ENCODE measurements at regions not wholly inside any gene's neighbourhood (a gene's known extent, or its start where the extent isn't known, plus 50 kb on each side); places are given as distances from the start of the nearest gene placed in this dataset.

DNA sequence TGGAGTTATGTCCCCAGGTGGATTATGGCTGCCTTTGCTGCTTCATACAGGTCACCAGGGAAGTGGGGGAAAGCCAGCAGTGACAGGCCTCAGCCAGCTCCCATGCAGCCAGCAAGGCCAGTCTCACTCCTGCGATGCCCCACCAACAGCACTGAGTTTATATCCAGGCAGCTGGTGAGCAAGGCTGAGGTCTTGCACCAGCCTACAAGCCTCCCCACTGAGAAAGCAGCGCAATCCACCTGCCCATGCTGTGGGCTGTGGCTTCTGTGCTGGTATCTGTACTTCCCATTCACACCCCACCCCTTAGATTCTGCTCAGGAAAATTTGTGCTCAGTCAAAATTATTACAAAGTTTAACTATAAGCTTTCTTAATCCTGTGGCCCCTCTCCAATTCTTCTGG is 153.5 kb downstream of the HHIP start:
- H3K36me3 Mint-ChIP-seq (ENCODE audit: low read depth, unreplicated experiment) = peaks cover 2% of the 10 kb centered on the region
- H3K9me3 ChIP-seq (ENCODE audit: insufficient read depth, low read depth, low read length) = no peaks in the 10 kb centered on the region
- H3K27ac ChIP-seq (ENCODE audit: low read depth, low read length) = no peak overlapping the region
- peaks cover 10% of the 10 kb centered on the region for H3K9me3 Mint-ChIP-seq (ENCODE audit: unreplicated experiment)
- FAIRE-seq (no peak), DNase-seq (ENCODE audit: low read depth) (no peak)
- H3K36me3 ChIP-seq (ENCODE audit: insufficient read depth, low read length) = no peaks in the 10 kb centered on the region
- no peak overlapping the region for H3K9ac ChIP-seq (ENCODE audit: low read length)
- no peak overlapping the region for H3K4me3 ChIP-seq (ENCODE audit: insufficient read depth, low read depth, low read length)
- no peak overlapping the region for H2AFZ ChIP-seq (ENCODE audit: low read depth, low read length)
- H3K4me2 ChIP-seq (ENCODE audit: low read length) = no peak overlapping the region
- no peaks in the 10 kb centered on the region for H3K27me3 ChIP-seq (ENCODE audit: insufficient read depth, low read length)
- H4K20me1 ChIP-seq (ENCODE audit: insufficient read depth, low read length) = no peaks in the 10 kb centered on the region
- no peaks in the 10 kb centered on the region for H3K4me1 ChIP-seq (ENCODE audit: insufficient read depth, low read length)
- H3K4me1 Mint-ChIP-seq (ENCODE audit: low read depth, unreplicated experiment) = no peaks in the 10 kb centered on the region
- H3K79me2 ChIP-seq (ENCODE audit: insufficient read depth, low read length) = no peaks in the 10 kb centered on the region
- no peak overlapping the region for H3K4me3 Mint-ChIP-seq (ENCODE audit: unreplicated experiment)
- H3K27me3 Mint-ChIP-seq (ENCODE audit: low read depth, unreplicated experiment) = no peaks in the 10 kb centered on the region
- TF ChIP-seq EZH2 (IDR thresholded peaks at IDR 0.05; ENCODE audit: insufficient read depth, low read length) (no peak), CTCF (IDR thresholded peaks at IDR 0.05; ENCODE audit: insufficient read depth, low read depth, low read length) (no peak)
- H3K27ac Mint-ChIP-seq (ENCODE audit: unreplicated experiment) = no peak overlapping the region

DNA sequence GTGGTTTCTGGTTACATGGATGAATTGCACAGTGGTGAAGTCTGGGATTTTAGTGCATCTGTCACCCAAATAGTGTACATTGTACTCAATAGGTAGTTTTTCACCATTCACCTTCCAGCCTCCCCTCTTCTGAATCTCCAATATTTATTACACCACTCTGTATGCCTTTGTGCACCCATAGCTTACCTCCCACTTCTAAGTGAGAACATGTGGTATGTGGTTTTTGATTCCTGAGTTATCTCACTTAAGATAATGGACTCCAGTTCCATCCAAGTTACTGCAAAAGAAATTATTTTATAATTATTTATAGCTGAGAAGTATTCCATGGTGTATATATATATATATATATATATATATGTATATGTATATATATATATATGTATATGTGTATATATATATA is 155.8 kb downstream of the HHIP start:
- H3K9me3 Mint-ChIP-seq (ENCODE audit: unreplicated experiment) = peaks cover 7% of the 10 kb centered on the region
- H3K9ac ChIP-seq (ENCODE audit: low read length) = no peak overlapping the region
- no peak overlapping the region for H3K27ac ChIP-seq (ENCODE audit: low read depth, low read length)
- no peaks in the 10 kb centered on the region for H3K27me3 Mint-ChIP-seq (ENCODE audit: low read depth, unreplicated experiment)
- no peaks in the 10 kb centered on the region for H3K79me2 ChIP-seq (ENCODE audit: insufficient read depth, low read length)
- H2AFZ ChIP-seq (ENCODE audit: low read depth, low read length) = no peak overlapping the region
- peaks cover 2% of the 10 kb centered on the region for H3K36me3 Mint-ChIP-seq (ENCODE audit: low read depth, unreplicated experiment)
- DNase-seq (ENCODE audit: low read depth) (peak; percentile 62), FAIRE-seq (no peak)
- no peak overlapping the region for H3K4me3 Mint-ChIP-seq (ENCODE audit: unreplicated experiment)
- H3K36me3 ChIP-seq (ENCODE audit: insufficient read depth, low read length) = no peaks in the 10 kb centered on the region
- no peaks in the 10 kb centered on the region for H3K9me3 ChIP-seq (ENCODE audit: insufficient read depth, low read depth, low read length)
- no peaks in the 10 kb centered on the region for H3K4me1 ChIP-seq (ENCODE audit: insufficient read depth, low read length)
- H3K4me1 Mint-ChIP-seq (ENCODE audit: low read depth, unreplicated experiment) = no peaks in the 10 kb centered on the region
- TF ChIP-seq CTCF (IDR thresholded peaks at IDR 0.05; ENCODE audit: insufficient read depth, low read depth, low read length) (no peak), EZH2 (IDR thresholded peaks at IDR 0.05; ENCODE audit: insufficient read depth, low read length) (no peak)
- H3K27ac Mint-ChIP-seq (ENCODE audit: unreplicated experiment) = no peak overlapping the region
- H3K27me3 ChIP-seq (ENCODE audit: insufficient read depth, low read length) = no peaks in the 10 kb centered on the region
- no peak overlapping the region for H3K4me3 ChIP-seq (ENCODE audit: insufficient read depth, low read depth, low read length)
- H3K4me2 ChIP-seq (ENCODE audit: low read length) = no peak overlapping the region
- no peaks in the 10 kb centered on the region for H4K20me1 ChIP-seq (ENCODE audit: insufficient read depth, low read length)

DNA sequence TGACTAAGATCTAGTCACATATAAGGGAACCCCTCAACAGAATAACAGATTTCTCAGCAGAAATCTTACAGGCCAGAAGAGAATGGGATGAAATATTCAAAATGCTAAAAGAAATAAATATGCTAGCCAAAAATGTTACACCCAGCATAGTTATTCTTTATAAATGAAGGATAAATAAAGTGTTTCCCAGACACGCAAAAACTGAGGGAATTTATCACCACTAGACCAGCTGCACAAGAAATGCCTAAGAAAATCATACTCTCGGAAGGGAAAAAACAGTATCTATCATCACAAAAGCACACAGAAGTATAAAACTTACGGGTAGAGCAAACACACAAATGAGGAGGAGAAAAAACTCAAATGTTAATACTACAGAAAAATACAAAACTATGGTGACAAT is 162.1 kb downstream of the HHIP start:
- H3K4me3 ChIP-seq (ENCODE audit: insufficient read depth, low read depth, low read length) = no peak overlapping the region
- no peak for FAIRE-seq
- TF ChIP-seq CTCF (IDR thresholded peaks at IDR 0.05; ENCODE audit: insufficient read depth, low read depth, low read length) (no peak), EZH2 (IDR thresholded peaks at IDR 0.05; ENCODE audit: insufficient read depth, low read length) (no peak)
- H3K27me3 Mint-ChIP-seq (ENCODE audit: low read depth, unreplicated experiment) = no peaks in the 10 kb centered on the region
- H3K4me1 ChIP-seq (ENCODE audit: insufficient read depth, low read length) = no peaks in the 10 kb centered on the region
- no peaks in the 10 kb centered on the region for H3K36me3 Mint-ChIP-seq (ENCODE audit: low read depth, unreplicated experiment)
- no peak for DNase-seq (ENCODE audit: low read depth)
- H3K9ac ChIP-seq (ENCODE audit: low read length) = no peak overlapping the region
- no peak overlapping the region for H3K4me2 ChIP-seq (ENCODE audit: low read length)
- no peaks in the 10 kb centered on the region for H3K36me3 ChIP-seq (ENCODE audit: insufficient read depth, low read length)
- H3K79me2 ChIP-seq (ENCODE audit: insufficient read depth, low read length) = no peaks in the 10 kb centered on the region
- no peaks in the 10 kb centered on the region for H3K4me1 Mint-ChIP-seq (ENCODE audit: low read depth, unreplicated experiment)
- no peak overlapping the region for H3K27ac Mint-ChIP-seq (ENCODE audit: unreplicated experiment)
- H2AFZ ChIP-seq (ENCODE audit: low read depth, low read length) = no peak overlapping the region
- H4K20me1 ChIP-seq (ENCODE audit: insufficient read depth, low read length) = no peaks in the 10 kb centered on the region
- H3K4me3 Mint-ChIP-seq (ENCODE audit: unreplicated experiment) = no peak overlapping the region
- H3K27ac ChIP-seq (ENCODE audit: low read depth, low read length) = no peak overlapping the region
- H3K9me3 Mint-ChIP-seq (ENCODE audit: unreplicated experiment) = peaks cover 17% of the 10 kb centered on the region
- peaks cover 5% of the 10 kb centered on the region for H3K9me3 ChIP-seq (ENCODE audit: insufficient read depth, low read depth, low read length)
- no peaks in the 10 kb centered on the region for H3K27me3 ChIP-seq (ENCODE audit: insufficient read depth, low read length)

All from astrocyte (in vitro differentiated cells and primary cell).